GM13977 (cell line): ENCODE measurements at regions not wholly inside any gene's neighbourhood (a gene's known extent, or its start where the extent isn't known, plus 50 kb on each side); places are given as distances from the start of the nearest gene placed in this dataset.

Source experiments
- DNase-seq: peaks from one replicate; pipeline ENCODE4 v3.0.0; 2012; ENCODE audit warnings: low spot score
- in situ Hi-C: fragments of 300-500 bp; cut with MboI; formaldehyde crosslinking; loops from one replicate; pipeline ENCODE4 v1.12.0; 2022; ENCODE audit warnings: low sequenced_read_pairs, low pct_unique_long_range_greater_than_20kb, mixed read lengths, inconsistent platforms; ENCODE audit not compliant: unreplicated experiment
- TF ChIP-seq, protein P1 (sequence below): IDR thresholded peaks from 2 replicates; pipeline ENCODE4 v1.5.1; 2012; ENCODE audit warnings: mild to moderate bottlenecking, control low read depth; ENCODE audit not compliant: insufficient read depth; ENCODE audit errors: extremely low read depth, missing control alignments

DNA sequence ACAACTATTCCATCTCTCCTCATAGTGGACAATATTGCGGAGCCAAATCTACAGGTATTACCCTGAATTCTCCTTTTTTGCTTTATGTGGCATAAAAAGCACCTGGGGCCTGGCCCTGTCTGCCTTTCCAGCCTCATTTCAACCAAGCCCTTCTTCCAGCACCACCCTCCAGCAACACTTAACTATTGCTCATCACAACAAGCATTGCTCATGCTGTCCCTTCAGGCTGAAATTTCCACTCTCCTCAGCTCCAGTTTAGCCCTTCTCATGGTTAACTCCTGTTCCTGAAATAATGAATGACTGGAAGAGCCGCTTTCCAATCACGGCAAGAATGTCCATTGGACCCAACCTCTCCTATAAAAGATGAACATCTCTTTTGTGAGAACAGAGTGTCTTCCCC, 107.4 kb downstream of the P2RY1 start:
- in situ Hi-C loops: no loop called here
- no peak for DNase-seq
- TF ChIP-seq, protein P1, sequence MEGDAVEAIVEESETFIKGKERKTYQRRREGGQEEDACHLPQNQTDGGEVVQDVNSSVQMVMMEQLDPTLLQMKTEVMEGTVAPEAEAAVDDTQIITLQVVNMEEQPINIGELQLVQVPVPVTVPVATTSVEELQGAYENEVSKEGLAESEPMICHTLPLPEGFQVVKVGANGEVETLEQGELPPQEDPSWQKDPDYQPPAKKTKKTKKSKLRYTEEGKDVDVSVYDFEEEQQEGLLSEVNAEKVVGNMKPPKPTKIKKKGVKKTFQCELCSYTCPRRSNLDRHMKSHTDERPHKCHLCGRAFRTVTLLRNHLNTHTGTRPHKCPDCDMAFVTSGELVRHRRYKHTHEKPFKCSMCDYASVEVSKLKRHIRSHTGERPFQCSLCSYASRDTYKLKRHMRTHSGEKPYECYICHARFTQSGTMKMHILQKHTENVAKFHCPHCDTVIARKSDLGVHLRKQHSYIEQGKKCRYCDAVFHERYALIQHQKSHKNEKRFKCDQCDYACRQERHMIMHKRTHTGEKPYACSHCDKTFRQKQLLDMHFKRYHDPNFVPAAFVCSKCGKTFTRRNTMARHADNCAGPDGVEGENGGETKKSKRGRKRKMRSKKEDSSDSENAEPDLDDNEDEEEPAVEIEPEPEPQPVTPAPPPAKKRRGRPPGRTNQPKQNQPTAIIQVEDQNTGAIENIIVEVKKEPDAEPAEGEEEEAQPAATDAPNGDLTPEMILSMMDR: no peak

DNA sequence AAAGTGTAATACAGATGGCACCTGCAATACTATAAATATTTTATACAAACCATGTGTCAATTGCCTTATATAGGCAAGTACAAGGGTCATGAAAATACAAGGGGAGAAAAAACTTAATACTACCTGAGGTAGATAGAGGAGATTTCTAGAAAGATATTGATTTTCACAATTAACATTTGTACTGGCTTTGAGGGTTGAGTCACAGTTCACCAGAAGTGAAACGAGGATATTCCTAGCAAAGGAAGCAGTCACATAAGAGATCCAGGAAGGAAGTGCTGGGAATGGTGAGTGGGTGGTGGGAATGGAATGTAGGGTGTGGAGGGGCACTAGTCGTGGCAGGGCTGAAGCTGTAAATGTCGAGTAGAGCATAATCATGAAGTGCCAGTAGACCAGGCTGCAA, 108.7 kb downstream of the P2RY1 start:
- in situ Hi-C loops: no loop called here
- no peak for DNase-seq
- TF ChIP-seq, protein P1: no peak

DNA sequence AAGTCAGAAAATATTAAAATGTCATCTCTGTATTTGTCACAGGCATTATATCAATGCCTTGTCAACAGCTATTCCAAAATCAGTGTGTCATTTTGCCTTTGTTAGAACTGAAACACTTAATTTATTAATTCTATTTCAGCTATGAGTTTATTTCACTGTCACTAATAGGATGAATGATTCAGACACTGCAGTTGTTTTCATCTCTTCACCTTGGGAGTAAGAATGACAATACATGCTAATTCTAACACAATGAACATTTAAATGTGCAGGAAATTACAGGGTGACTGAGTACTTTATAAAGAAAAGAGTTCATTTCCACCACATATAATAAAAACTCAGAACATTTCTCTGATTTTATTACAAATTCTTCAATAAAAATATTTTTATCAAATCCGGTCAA, 109.7 kb downstream of the P2RY1 start:
- DNase-seq: no peak
- in situ Hi-C loops: no loop called here
- TF ChIP-seq, protein P1: no peak

DNA sequence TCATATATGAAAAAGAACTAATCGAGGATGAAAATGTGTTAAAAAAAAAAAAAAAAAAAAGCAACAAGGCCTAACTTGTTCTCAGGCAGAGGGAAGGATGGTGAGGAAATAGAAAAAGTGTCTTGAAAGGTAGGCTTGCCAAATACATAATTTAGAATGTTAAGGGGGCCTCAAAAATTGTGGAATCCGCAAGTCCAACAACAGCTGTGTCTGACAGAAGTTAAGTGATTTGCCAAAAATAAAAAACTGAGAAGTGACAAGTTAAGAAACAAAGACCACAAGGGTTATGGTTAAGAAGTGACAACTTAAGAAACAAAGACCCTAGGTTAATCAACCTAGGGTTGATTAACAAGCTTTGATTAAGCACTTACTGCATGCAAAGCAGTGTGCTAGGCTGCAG, 110.6 kb downstream of the P2RY1 start:
- in situ Hi-C loops: no loop called here
- no peak for DNase-seq
- TF ChIP-seq, protein P1: no peak

DNA sequence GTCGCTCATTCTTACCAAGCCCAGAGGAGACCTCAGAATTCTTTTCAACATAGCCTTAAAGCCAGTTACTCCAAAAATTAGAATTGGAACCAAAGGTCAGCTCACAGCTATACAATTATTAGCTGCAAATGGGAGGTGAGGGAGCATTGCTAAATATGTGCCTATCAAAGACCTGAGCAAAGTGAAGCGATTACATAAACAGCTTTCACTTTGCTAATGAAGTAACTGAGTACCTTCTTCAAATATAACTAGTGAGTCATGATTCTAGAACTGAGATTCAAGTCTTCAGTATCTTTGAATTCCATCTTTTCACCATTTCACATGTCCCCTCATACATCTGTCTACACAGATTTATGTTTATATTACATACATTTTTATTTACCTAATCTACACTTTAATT, 122.6 kb downstream of the P2RY1 start:
- in situ Hi-C loops: no loop called here
- no peak for DNase-seq
- TF ChIP-seq, protein P1: no peak

DNA sequence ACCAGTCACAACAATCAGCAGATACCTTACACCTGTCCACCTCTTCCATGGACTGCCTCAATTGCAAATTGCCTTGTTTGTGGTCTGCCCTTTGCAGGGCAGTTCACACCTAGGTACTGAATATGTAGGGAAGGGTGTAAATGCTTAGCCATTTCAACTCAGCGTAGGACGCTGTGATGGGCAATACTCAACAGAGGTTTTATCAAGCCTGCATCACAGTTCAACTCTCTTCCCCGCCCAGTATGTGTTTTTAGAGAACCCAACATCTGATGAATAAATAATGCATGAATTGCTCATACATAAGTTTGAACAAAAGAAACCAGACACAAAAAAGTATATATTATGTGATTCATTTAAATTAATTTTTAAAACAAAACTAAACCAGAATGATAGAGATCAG, 124.4 kb downstream of the P2RY1 start:
- in situ Hi-C loops: no loop called here
- TF ChIP-seq, protein P1: no peak

DNA sequence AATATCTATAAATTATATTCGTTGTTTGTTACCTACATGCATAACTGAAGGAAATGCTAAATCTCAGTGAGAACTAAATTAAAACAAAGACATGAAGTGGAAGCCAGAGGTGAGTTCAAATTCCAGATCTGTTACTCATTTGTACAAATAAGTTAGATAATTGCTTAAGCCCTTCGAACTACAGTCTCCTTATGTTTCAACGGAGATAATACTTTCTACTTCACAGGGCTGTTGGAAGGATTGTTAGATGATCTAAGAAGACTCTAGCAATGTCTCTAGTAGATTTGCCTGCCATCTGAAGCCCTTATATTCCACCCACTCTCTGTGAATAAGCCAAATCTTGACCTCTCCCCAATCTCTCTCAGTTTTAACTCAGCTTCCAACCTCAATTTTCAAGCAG, 125.8 kb downstream of the P2RY1 start:
- TF ChIP-seq, protein P1: no peak
- DNase-seq: no peak
- in situ Hi-C loops: no loop called here

More for the DNA sequence above, 124.4 kb downstream of the P2RY1 start:
- no peak for DNase-seq
